ENCODE measurements at regions not wholly inside any gene's neighbourhood (a gene's known extent, or its start where the extent isn't known, plus 50 kb on each side); places are given as distances from the start of the nearest gene placed in this dataset.
"Not testable (repeated sequence)": the region's sequence is repeated elsewhere in the genome, so short reads cannot be mapped to it uniquely, and the experiment has no call there.

DNA sequence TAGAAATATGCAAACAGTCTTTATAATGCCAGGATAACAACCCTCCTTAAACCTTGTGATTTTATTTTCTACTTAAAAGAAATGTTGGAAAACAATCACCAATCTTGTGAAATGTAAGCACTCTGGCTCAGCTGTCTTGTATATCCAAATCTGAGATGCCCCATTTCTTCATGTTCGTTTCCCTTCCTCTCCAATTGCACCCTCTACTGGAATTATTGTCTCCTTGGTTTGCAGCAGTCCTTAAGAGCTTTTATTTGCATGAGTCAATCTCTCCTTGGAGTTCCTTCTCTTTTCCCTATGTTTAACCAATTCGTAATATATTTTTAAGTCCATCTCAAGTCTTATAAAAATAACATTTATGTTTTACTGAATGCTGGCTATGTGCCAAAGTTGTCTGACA lies 362.0 kb upstream of the CDH10 start:
- no peak for DNase-seq (ENCODE audit: low spot score)

DNA sequence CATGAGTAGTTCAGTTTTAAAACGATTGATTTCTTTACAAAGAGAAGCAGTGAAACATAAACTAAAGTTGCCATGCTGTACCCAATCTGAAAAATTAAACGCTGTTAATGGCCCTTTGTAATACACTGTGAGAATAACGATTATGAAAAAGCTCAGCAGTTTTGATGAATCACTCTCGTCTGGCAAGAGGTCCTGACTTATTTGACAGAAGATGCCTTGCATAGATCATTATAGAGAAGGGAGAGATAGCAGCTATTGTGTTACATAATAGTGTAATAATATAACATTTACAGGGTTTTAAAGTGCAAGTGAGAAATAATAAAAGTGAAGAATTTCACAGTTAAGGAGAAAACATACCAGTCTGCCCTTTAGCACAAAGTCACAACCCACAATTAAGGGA lies 361.5 kb upstream of the CDH10 start:
- DNase-seq (ENCODE audit: low spot score) = no peak

DNA sequence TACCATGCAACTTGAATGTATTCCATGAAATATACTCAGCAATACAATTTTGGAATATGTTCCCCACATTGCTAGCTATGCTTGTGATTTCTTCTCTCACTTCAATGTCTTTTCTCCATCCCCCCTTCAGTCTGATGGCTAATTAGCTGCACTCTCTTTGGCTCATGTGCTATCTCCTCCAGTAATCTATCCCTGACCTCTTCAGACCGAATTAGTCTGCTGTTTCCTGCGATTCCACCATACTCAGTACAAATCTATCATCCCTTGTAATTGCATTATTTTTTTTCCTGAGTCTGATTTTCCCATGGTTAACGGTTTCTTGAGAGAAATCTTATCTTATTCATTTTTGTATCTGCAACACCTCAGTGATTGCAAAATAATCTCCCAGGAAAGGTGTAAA lies 360.7 kb upstream of the CDH10 start:
- no peak for DNase-seq (ENCODE audit: low spot score)

DNA sequence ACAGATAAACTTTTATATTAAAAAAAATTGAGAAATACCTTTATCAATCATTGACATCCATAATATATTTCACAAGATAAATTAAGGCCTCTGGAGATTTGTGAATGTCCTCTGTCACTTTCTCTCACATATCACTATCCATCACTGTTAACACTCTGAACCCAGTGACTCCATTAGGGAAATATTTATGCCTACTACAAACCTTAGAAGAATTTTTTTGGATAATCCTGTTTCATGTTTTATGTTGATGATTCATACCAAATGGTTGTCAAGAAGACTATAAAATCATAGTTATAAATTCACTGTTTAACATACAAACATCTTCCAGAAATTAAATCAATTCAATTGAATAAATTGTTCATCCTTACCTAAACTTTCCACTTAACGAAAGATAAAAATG lies 357.6 kb upstream of the CDH10 start:
- DNase-seq (ENCODE audit: low spot score) = no peak

DNA sequence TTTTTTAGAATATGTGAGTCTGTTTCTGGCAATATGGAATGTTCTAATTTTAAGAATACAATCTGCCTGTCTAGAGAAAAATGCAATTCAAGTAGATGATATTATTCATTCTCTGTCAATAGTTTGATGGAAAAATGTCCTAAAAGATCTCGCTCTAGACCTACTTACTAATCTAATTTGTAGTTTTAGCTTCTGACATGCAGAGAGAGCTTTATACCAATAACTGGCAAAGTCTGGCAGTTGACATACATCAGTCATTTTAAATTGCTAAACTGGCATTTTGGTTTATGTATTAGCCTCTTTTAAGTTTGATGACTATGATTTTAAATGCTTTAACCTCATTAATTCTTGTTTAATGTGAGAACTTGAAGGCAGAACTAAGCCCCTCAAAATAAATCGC lies 355.0 kb upstream of the CDH10 start:
- DNase-seq (ENCODE audit: low spot score) = no peak

DNA sequence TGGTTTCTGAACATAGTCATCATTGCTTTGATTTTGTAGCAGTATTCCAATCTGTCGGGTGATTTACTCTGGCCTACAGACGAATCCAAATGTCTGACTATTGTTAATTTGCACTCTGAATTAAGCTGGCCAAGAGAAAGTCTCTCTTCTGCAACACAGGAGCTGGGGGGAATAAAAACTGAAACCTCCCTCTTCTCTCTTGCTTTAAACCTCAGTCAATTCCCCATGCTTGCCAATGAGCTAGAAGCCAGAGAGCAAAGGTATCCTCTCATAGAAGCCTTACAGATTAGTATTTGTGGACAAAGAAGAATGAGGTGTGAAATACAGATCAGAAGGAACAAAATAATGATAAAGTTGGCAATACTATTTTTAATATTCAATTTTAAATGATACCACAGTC lies 353.9 kb upstream of the CDH10 start:
- DNase-seq (ENCODE audit: low spot score) = no peak

DNA sequence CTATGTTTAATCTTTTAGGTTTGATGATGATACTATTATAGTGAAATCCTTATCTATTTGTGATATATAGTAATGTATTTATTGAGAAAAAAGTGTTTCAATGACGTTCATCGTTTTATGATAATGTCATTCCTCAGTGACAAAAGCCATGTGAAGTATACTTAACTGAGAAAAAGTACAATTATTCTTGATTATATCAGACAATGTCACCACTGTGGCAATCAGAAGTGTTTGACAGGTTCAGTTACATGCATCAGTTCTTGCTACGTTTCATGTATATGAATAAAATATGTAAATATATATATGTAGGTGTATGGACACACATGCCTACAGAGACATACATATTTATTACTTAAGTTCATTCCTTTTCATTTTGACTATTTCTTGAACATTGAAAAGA lies 341.5 kb upstream of the CDH10 start:
- DNase-seq (ENCODE audit: low spot score) = no peak

DNA sequence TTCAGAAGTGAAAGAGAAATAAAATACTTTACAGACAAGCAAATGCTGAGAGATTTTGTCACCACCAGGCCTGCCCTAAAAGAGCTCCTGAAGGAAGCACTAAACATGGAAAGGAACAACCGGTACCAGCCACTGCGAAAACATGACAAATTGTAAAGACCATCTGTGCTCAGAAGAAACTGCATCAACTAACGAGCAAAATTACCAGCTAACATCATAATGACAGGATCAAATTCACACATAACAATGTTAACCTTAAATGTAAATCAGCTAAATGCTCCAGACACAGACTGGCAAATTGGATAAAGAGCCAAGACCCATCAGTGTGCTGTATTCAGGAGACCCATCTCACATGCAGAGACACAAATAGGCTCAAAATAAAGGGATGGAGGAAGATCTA lies 333.8 kb upstream of the CDH10 start:
- not testable (repeated sequence) for DNase-seq (ENCODE audit: low spot score)

DNA sequence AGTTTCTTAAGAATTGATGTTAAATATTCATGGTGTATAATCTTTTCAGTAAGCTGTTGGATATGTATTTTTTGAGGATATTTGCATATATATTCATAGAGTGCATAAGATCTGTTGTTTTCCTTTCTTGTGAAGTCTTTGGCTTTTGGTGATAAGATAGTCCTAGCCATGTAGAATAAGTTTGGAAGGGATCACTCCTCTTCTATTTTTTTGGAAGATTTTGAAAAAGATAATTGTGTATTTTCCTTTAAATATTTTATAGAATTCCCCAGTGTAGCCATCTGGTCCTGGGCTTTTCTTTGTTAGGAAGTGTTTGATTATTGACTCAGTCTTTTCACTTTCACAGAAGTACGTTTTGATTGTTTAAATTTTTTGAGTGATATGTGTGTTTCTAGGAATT lies 318.8 kb upstream of the CDH10 start:
- DNase-seq (ENCODE audit: low spot score) = no peak

DNA sequence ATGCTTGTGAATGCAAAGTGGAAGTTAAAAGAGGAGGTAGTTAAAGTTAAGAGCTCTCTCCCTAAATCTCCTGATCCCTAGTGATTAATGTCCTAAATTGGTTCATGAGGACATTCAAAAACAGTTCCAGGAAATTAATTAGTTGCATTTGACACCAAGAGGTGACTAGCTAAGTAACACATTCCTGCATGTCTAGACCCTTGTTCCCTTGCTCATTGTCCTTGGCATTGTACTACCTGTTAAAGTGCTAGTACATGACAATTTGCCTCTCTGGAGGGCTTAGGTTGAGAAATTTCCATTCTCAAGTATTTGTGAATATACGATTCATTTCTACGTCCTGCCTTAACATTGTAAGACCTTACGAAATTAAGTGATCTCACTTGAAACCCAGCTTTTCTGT lies 278.6 kb upstream of the CDH10 start:
- no peak for DNase-seq (ENCODE audit: low spot score)

DNA sequence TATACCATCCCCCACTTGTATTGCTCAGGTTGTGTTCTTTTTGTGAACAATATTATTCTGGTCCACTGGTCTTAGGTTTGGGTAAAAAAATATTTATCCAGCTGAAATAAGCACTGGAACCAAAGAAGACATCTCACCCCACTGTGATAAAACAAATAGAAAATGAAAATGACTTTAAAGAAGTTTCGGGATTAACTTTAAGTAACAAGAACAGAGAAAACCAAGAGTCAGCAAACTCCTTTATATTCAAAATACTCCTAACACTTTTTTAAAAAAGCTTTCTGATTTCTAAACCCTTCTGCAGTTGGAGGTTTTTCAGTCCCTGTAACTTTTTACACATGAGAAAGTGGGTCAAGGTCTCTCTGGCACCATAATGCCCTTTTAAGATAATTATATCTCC lies 273.9 kb upstream of the CDH10 start:
- DNase-seq (ENCODE audit: low spot score) = no peak

DNA sequence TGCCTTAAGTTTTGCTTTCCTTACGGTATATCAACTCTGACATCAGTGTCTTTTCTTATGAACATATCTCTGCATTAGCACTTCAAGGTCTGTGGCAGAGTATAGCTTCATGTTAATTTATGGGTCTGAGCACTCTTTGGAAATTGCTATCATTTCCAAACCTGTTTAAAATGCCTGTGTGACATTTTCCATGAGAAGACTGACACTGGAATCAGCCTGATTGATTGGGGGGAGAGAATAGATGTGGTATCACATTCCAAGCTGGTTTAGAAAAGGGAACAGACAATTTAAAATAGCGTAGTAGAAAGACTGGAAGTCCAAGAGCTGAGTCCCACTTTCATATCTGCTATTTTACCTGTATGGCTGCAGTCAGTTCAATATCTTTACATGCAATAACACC lies 272.1 kb upstream of the CDH10 start:
- DNase-seq (ENCODE audit: low spot score) = no peak

DNA sequence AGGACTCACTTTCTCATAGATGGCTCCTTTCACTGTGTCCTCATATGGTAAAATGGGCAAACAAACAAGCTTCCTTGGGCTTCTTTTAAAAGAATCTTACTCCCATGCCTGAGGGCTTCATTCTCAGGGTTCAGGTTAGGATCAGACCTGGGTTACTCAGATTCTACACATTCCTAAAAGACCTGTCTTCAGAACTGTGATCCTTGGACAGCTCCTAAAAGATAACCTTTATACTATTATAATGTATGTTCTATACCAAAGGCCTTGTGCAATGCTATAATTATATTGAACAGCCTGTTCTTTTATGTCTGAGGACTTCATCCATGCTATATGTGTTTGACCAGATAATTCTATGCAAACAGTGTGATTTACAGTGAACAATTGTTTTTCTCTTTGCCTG lies 264.4 kb upstream of the CDH10 start:
- DNase-seq (ENCODE audit: low spot score) = no peak

DNA sequence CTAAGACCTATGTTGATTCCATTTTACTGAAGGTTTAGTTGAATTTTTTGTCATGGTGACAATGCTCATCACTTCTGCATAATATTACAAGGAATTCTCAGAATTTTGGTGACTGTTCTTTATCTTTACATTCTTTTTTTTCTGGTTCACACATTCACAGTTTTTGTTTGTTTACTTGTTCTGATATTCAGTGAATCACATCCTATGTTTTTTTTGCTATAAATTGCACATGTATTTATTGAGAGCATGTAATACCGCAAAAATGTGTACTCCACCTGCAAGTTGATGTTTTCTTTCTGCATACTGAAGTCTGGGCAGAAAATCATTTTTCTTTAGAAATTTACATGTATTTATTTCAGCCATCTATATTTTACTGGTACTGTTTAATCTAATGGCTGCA lies 261.9 kb upstream of the CDH10 start:
- no peak for DNase-seq (ENCODE audit: low spot score)

DNA sequence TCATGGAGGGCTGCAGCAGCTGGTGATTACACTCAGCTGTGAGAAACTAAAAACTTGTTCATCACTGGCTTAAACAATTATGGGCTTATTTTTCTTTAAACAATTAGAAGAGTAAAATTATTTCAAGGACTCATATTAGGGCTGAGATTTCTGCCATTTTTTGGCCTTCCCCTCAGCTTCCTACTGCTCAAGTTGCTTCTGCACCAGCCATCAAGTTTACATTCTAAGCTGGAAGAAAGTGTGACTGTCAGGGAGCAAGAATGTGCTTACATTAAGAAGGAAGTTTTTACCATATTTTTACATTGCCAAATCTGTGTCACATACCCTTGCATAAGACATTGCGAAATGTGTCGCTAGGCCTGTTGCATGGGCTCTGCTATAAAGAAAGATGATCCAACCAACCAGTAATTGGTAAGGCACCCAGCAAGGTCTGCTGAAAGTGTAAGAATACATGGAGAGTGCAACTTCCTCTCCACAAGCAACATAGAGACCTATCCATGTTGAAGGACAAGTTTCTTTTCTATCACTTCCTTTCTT lies 260.3 kb upstream of the CDH10 start:
- DNase-seq (ENCODE audit: low spot score) = no peak

DNA sequence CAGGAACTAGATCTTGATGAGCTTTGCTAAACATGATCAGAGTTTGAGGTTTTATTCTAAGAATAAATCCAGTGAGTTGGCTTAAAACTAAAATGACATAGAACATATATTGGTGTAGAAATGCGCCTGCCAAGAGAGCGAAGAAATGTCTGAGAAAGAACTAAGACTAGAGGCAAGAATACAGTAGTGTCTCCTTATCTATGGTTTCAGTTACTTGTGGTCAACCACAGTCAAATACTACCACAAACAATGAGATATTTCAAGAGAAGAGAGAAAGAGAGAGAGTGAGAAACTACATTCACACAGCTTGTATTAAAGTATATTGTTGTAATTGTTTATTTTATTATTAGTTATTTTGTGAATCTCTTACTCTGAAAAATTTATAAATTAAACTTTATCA lies 254.4 kb upstream of the CDH10 start:
- no peak for DNase-seq (ENCODE audit: low spot score)

DNA sequence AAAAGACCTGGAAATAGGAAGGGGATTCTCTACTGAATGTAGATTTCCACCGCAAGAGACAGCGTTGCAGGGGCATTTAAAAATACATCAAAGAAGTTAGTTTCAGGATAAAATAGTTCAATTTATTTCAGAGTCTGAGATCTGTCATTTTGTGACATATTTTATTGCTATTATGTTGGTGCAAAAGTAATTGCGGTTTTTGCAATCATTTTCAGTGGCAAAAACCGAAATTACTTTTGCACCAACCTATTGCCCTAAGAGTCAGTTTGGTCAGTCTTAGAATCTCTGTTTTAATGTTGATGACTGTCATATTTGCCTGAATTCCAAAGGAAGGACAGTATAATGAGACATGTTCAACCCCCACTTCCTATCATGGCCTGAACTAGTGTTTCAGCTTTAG lies 219.5 kb upstream of the CDH10 start:
- no peak for DNase-seq (ENCODE audit: low spot score)

DNA sequence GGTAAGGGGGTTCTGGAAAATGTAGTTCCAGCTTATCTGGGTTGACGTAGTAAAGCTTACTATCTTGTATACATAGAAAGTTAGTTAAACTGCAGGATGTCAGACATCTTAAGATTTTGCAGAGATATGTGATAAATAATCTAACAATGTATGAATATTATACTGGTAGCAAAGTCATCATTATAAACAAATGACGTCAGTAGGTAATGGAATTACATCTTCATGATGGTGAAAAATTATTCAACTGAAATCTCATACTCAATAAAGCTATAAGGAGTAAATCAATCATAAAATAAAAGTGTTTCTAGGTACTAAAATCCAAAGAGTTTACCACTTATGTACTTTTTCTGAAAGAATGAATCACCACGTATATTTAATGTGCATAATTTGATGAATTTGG lies 217.3 kb upstream of the CDH10 start:
- no peak for DNase-seq (ENCODE audit: low spot score)

DNA sequence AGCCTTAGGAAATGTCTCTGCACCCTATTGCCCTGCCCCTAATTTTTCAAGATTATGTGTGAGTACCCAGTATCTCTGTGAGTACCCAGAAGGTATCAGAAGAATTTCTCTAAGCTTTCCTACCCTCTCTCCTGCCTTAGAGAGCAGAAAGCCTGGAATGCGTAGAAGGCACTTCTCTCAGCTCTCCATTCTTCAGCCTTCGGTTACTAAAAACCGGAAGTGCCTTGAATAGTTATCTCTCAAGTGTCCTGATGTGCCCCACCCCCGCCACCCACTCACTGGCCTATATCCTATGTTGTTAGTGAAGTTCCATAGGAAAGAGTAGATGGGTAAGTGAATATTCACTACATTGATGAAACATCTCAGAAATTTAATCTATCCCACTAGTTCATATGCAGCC lies 210.7 kb upstream of the CDH10 start:
- DNase-seq (ENCODE audit: low spot score) = no peak

DNA sequence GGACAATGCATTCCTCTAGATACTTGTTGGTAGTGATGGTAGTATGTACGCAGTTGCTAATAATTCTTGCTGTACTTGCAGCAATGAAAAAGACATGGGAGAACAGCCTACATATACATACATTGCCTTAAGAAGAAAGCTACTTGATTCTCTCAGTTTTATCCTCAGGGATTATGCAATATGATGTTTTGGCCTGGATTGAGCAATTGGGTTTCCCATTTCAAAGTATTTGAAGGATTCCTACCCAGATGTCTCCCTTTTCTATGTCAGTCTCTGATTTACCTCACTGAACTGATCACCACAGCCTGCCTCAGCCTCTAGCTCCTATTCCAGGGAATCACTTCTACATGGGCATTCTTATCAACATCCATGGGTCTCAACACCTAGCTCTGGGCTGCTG lies 210.1 kb upstream of the CDH10 start:
- DNase-seq (ENCODE audit: low spot score) = no peak

DNA sequence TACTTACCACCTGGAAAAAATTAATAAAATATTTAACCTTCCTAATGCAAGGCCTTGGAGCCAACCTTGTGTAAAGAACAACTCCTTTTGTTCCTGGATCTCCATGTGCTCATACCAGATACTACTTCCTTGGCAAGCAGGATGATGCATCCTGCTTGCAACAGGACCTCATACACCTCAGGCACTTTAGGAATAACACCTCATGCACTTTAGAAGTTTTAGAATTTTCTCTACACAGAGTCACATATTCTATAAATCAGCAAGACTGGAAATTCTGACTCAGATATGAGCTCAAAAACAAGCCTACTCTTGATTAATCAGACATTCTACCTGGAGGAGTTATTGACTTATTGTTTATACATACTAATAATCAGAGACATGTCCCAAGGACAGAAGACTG lies 209.6 kb upstream of the CDH10 start:
- no peak for DNase-seq (ENCODE audit: low spot score)

DNA sequence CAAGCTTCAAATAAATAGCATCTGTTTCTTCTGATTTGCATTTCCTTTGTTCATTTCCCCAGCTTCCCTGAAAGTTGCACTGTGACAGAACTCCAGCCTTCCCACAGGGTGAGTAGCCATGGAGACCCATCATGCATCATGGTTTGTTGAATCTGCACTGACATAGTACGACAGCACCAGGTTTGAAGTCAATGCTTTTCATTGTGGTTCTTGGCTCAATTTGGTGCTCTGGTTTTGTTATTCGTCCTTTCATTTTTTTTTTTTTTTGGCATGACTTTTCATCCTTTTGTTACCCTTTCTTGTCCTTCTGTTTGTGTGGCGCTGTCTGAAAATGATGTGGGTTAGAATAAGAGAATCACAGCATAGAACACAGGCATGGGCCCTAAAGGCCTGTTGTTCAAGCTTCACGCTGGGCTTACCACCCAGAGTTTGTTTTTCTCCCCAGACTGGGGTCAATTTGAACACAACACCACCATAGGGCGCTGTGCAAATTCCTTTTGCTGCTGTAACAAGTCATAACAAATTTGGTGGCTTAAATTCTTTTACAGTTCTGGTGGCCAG lies 206.2 kb upstream of the CDH10 start:
- no peak for DNase-seq (ENCODE audit: low spot score)

DNA sequence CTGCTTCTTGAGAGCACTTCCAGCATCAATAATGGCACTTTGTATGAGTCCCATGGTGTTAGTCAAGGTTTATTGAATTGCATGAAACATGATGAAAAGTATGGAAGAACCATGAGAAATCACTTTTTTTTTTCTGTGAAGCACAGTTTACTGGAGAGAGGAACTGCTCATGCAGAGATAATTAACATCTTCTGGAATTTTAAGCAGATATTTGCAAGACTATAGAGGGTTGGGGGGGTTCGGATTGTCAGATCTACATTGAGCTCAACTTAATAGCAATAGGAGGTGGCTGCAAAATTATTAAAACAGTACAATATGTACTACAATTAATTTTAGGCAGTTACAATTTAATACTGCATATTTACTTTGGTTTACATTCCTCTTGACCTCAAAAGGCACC lies 204.4 kb upstream of the CDH10 start:
- DNase-seq (ENCODE audit: low spot score) = no peak

DNA sequence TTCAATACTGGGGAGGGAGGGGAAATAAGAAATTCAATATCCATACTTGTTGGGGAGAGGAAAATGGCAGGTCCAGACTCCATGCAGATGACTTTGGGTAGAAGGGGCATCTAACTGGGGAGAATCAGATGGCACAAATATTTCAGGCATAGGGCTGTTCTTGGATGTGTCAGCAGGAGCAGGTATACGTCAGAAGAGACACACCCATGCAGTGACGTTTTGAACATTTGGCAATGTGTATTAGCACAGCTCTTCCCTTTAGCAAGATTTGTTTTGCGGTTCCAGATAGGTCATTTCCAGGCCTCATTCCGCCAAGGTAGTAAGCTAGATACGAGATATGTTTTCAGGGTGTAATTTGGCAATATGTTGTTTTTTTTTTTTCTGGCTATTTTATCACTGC lies 187.2 kb upstream of the CDH10 start:
- DNase-seq (ENCODE audit: low spot score) = no peak

DNA sequence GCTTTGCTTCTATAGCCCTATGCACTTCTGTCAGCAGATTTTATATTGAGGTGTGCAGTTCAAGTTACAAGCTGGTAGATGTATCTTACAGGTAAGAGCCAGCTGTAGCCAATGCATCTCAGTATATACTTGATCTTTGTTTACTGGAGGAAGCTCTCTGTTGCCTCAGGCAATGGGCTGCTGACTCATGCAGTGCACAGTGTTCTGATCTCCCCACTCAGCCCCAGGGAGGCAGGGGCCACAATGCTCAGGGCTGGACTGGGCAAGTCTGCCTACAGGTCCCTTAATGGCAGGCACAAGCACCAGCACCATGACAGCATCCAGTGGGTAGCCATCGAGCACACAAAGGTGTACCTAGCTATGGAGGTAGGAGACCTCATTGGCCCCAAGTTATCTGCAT lies 178.8 kb upstream of the CDH10 start:
- DNase-seq (ENCODE audit: low spot score) = no peak

All from kidney capillary endothelial cell (primary cell).